GM23338 (cell line): ENCODE measurements at regions not wholly inside any gene's neighbourhood (a gene's known extent, or its start where the extent isn't known, plus 50 kb on each side); places are given as distances from the start of the nearest gene placed in this dataset.

Experiments used
- EZH2phosphoT487 ChIP-seq: fragments of 200-600 bp; sonication (generic); IDR thresholded peaks from one replicate; pipeline ENCODE4 v1.8.1; 2018; ENCODE audit warnings: antibody characterized with exemption; ENCODE audit not compliant: unreplicated experiment
- POLR2AphosphoS5 ChIP-seq: IDR thresholded peaks from 2 replicates; pipeline ENCODE4 v1.6.1; 2016; ENCODE audit warnings: antibody characterized with exemption, low read depth
- ZNF462 ChIP-seq: fragments of 250-450 bp; sonication (Bioruptor Pico); IDR thresholded peaks from 2 replicates; pipeline ENCODE4 v1.5.0; 2020; ENCODE audit warnings: mild to moderate bottlenecking, moderate library complexity
- TF ChIP-seq, protein P1 (sequence below), 2 experiments: fragments of 200-600 bp in 1 of 2; sonication (generic) in 1 of 2; conservative IDR thresholded peaks; 2 replicates each; pipeline versions ENCODE4 v1.5.1 to v1.6.1; 2016 to 2017; ENCODE audit warnings: antibody characterized with exemption in 2 of 2, low read depth in 2 of 2, mild to moderate bottlenecking in 2 of 2, moderate library complexity in 1 of 2

DNA sequence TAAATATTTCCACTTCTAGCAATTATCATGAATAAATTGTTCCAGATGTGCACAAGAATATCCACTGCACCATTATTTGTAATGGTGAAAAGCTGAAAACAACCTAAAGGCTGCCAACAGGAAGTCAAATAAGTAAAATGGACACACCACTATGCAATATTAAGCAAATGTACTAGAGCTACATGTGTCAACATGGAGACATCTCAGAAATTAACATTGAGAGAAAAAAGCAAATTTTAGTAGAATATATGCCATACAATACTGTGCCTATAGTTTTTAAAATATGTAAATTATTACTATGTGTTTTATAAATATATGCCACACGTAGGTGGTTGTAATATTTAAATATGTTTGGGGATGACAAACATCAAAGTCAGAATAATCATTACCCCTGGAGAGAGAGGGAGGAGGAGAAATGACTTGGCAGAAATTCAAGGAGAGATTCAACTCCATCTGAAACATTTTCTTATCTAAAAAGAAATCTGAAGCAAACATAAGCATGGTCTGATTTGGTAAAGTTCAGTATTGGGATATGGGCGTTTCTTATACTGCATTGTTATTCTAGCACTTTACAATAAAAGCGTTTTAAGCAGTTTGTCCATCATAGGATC is 475.5 kb downstream of the QKI start:
- TF ChIP-seq POLR2AphosphoS5 (no peak), ZNF462 (no peak), EZH2phosphoT487 (no peak)
- TF ChIP-seq, protein P1, sequence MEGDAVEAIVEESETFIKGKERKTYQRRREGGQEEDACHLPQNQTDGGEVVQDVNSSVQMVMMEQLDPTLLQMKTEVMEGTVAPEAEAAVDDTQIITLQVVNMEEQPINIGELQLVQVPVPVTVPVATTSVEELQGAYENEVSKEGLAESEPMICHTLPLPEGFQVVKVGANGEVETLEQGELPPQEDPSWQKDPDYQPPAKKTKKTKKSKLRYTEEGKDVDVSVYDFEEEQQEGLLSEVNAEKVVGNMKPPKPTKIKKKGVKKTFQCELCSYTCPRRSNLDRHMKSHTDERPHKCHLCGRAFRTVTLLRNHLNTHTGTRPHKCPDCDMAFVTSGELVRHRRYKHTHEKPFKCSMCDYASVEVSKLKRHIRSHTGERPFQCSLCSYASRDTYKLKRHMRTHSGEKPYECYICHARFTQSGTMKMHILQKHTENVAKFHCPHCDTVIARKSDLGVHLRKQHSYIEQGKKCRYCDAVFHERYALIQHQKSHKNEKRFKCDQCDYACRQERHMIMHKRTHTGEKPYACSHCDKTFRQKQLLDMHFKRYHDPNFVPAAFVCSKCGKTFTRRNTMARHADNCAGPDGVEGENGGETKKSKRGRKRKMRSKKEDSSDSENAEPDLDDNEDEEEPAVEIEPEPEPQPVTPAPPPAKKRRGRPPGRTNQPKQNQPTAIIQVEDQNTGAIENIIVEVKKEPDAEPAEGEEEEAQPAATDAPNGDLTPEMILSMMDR (conservative IDR thresholded peaks at IDR 0.05; ENCODE audit: low read depth in 2 of 2): no peak
